DOHH2 (cell line): ENCODE measurements at regions not wholly inside any gene's neighbourhood (a gene's known extent, or its start where the extent isn't known, plus 50 kb on each side); places are given as distances from the start of the nearest gene placed in this dataset.

Experiments used
- EZH2phosphoT487 ChIP-seq: fragments of 200-600 bp; sonication (generic); IDR thresholded peaks from 2 replicates; pipeline ENCODE4 v1.6.1; 2017; ENCODE audit warnings: borderline replicate concordance, mild to moderate bottlenecking, antibody characterized with exemption, low read length, moderate library complexity, mixed read lengths
- TF ChIP-seq, protein P1 (sequence below): fragments of 200-600 bp; sonication (generic); IDR thresholded peaks from one replicate; pipeline ENCODE4 v1.5.1; 2014; ENCODE audit warnings: antibody characterized with exemption, mild to moderate bottlenecking, low read depth, low read length; ENCODE audit not compliant: poor library complexity, severe bottlenecking

DNA sequence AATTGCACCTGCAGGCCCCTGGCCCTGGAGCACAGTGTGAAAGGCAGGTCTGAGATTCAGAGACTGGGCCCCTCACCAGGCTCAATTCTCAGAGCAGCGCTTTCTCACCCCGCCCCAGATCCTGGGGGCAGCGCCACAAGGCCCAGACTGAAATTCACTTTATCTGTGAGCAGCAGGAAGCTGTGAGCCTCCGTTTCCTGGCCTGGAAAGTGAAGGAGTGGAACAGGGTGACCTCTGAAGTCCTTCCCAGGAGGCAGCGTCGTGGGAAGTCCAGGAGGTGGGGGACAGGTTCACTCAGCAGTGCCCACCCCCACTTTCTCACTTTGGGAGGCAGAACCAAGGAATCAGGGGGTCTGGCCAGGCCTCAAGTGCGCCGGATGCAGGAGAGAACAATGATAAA, 235.4 kb downstream of the NDUFA10 start:
- TF ChIP-seq, protein P1, sequence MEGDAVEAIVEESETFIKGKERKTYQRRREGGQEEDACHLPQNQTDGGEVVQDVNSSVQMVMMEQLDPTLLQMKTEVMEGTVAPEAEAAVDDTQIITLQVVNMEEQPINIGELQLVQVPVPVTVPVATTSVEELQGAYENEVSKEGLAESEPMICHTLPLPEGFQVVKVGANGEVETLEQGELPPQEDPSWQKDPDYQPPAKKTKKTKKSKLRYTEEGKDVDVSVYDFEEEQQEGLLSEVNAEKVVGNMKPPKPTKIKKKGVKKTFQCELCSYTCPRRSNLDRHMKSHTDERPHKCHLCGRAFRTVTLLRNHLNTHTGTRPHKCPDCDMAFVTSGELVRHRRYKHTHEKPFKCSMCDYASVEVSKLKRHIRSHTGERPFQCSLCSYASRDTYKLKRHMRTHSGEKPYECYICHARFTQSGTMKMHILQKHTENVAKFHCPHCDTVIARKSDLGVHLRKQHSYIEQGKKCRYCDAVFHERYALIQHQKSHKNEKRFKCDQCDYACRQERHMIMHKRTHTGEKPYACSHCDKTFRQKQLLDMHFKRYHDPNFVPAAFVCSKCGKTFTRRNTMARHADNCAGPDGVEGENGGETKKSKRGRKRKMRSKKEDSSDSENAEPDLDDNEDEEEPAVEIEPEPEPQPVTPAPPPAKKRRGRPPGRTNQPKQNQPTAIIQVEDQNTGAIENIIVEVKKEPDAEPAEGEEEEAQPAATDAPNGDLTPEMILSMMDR, result no peak
- no peak for TF ChIP-seq EZH2phosphoT487
